SU-DHL-6 (cell line): ENCODE measurements at regions not wholly inside any gene's neighbourhood (a gene's known extent, or its start where the extent isn't known, plus 50 kb on each side); places are given as distances from the start of the nearest gene placed in this dataset.

ENCODE experiments used
- CTCF ChIP-seq: fragments of 200-600 bp; sonication (generic); IDR thresholded peaks from one replicate; pipeline ENCODE4 v1.5.1; 2017; ENCODE audit warnings: antibody characterized with exemption, mild to moderate bottlenecking, low read length, moderate library complexity; ENCODE audit not compliant: insufficient read depth, poor library complexity, severe bottlenecking
- EZH2phosphoT487 ChIP-seq: fragments of 200-600 bp; sonication (generic), shearing (Covaris generic); conservative IDR thresholded peaks from 2 replicates; pipeline ENCODE4 v1.6.1; 2018; ENCODE audit warnings: mild to moderate bottlenecking, antibody characterized with exemption, low read length, moderate library complexity, mixed read lengths

GRCh38 chrX:96481831-96482230, 202.8 kb upstream of the DIAPH2 start:
- TF ChIP-seq CTCF = no peak
- TF ChIP-seq EZH2phosphoT487 = no peak
